ENCODE measurements at regions not wholly inside any gene's neighbourhood (a gene's known extent, or its start where the extent isn't known, plus 50 kb on each side); places are given as distances from the start of the nearest gene placed in this dataset.

DNA sequence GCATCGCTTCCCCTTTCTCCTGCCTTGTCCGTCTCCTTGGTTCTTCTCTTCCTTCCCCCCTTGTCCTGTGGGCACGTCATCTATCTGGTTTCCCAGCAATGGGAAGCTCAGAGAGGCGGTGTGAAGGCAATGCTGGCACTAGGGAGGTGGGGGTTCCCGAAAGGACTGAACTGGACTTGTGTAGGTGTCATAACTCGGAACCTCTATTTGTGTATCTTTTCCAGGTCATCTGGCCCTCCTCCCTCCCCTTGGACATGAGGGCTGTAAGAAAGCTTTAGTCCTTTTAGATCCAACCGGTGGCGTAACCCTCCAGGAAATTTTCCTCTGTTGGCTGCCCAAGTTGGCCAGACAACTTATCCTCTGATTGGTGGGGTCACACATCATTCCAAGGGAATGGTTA is 231.5 kb upstream of the TLE3 start:
- 79% methylated on average over 8 of the region's 8 CpGs for WGBS (ENCODE audit: insufficient coverage, insufficient replicate concordance, low lambda C conversion rate, missing lambda C conversion rate)
- no peak overlapping the region for H3K4me2 ChIP-seq (ENCODE audit: control insufficient read depth, insufficient read depth)
- no peaks in the 10 kb centered on the region for H4K20me1 ChIP-seq (ENCODE audit: control insufficient read depth, insufficient read depth)
- H3K9me3 ChIP-seq (replicated peaks; ENCODE audit: control insufficient read depth, insufficient read depth, low read length): no peaks in the 10 kb centered on the region; the same call in 1 of the 3 replicates
- CTCF ChIA-PET: no interaction called here
- H3K27me3 ChIP-seq (replicated peaks in 1 of 2; ENCODE audit: control insufficient read depth in 2 of 2, insufficient read depth in 2 of 2, low read length in 1 of 2): no peaks in the 10 kb centered on the region
- ATAC-seq (no peak), FAIRE-seq (no peak), DNase-seq (ENCODE audit: low read depth, low spot score) (no peak)
- no TSS peak for BruUV-seq (replicated peaks)
- in situ Hi-C loops (cut with MboI) (no loop called here), intact Hi-C loops (cut with micrococcal nuclease; ENCODE audit: unreplicated experiment) (no loop called here)
- H3K79me2 ChIP-seq (ENCODE audit: control insufficient read depth, insufficient read depth, low read length): no peaks in the 10 kb centered on the region
- SMC1A ChIA-PET (ENCODE audit: uncharacterized antibody, unreplicated experiment): interaction anchor here (1.3 kb wide), 1 partner anchor 15 kb away, joined by 3 read pairs; no protein-coding TSS in a partner anchor
- TF ChIP-seq POU2F2 (IDR thresholded peaks at IDR 0.05; ENCODE audit: borderline replicate concordance, low read depth, low read length): no peak
- no peak for TF ChIP-seq POLR2AphosphoS5 (IDR thresholded peaks at IDR 0.05; ENCODE audit: low read length)
- TF ChIP-seq, protein P1, sequence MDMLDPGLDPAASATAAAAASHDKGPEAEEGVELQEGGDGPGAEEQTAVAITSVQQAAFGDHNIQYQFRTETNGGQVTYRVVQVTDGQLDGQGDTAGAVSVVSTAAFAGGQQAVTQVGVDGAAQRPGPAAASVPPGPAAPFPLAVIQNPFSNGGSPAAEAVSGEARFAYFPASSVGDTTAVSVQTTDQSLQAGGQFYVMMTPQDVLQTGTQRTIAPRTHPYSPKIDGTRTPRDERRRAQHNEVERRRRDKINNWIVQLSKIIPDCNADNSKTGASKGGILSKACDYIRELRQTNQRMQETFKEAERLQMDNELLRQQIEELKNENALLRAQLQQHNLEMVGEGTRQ (IDR thresholded peaks at IDR 0.05; ENCODE audit: borderline replicate concordance, low read depth, low read length): no peak
- TF ChIP-seq, protein P2, sequence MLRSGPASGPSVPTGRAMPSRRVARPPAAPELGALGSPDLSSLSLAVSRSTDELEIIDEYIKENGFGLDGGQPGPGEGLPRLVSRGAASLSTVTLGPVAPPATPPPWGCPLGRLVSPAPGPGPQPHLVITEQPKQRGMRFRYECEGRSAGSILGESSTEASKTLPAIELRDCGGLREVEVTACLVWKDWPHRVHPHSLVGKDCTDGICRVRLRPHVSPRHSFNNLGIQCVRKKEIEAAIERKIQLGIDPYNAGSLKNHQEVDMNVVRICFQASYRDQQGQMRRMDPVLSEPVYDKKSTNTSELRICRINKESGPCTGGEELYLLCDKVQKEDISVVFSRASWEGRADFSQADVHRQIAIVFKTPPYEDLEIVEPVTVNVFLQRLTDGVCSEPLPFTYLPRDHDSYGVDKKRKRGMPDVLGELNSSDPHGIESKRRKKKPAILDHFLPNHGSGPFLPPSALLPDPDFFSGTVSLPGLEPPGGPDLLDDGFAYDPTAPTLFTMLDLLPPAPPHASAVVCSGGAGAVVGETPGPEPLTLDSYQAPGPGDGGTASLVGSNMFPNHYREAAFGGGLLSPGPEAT (IDR thresholded peaks at IDR 0.05; ENCODE audit: low read depth): no peak
- RAD21 ChIA-PET (ENCODE audit: unreplicated experiment): no interaction called here
- H3K4me1 ChIP-seq (ENCODE audit: control insufficient read depth, insufficient read depth, low read length): peaks cover 12% of the 10 kb centered on the region
- POLR2A ChIA-PET: no interaction called here
- no peak overlapping the region for H3K4me3 ChIP-seq
- no peaks in the 10 kb centered on the region for H3K36me3 ChIP-seq (ENCODE audit: control insufficient read depth in 2 of 2, insufficient read depth in 2 of 2, low read length in 1 of 2)
- H2AFZ ChIP-seq (ENCODE audit: control insufficient read depth, low read depth, low read length): no peak overlapping the region
- H3K27ac ChIP-seq (ENCODE audit: control insufficient read depth, insufficient read depth): no peak overlapping the region
- H3K9ac ChIP-seq (ENCODE audit: control insufficient read depth, insufficient read depth, low read length): no peak overlapping the region

DNA sequence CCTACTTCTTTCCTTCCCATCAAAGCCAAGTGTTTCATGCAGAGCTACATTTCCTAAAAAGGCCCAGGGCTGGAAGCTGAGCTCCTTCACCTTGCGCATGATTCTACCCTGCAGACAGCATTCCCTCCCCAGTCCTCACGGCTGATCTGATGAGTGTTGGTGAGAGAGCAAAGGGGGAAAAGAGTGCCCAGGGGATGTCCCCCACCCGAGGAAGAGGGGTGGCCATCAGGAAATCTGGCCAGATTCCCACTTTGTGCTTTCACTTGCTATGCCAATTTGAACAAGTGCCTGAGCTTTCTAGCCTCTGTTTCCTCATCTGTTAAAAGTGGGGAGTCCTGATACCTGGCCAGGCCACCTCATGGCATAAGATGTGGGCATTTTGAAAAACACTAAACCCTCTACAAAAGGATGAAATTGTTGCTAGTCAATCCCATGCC is 231.0 kb upstream of the TLE3 start:
- DNase-seq (ENCODE audit: low read depth, low spot score): no peak
- no TSS peak for BruUV-seq (replicated peaks)
- Histone ChIP-seq H4K20me1 (ENCODE audit: control insufficient read depth, insufficient read depth) (no peaks in the 10 kb centered on the region), H3K4me3 (no peak overlapping the region), H3K9ac (ENCODE audit: control insufficient read depth, insufficient read depth, low read length) (no peak overlapping the region), H3K27me3 (replicated peaks in 1 of 2; ENCODE audit: control insufficient read depth in 2 of 2, insufficient read depth in 2 of 2, low read length in 1 of 2) (no peaks in the 10 kb centered on the region), H3K36me3 (ENCODE audit: control insufficient read depth in 2 of 2, insufficient read depth in 2 of 2, low read length in 1 of 2) (no peaks in the 10 kb centered on the region), H3K4me1 (ENCODE audit: control insufficient read depth, insufficient read depth, low read length) (peaks cover 12% of the 10 kb centered on the region), H3K4me2 (ENCODE audit: control insufficient read depth, insufficient read depth) (no peak overlapping the region), H2AFZ (ENCODE audit: control insufficient read depth, low read depth, low read length) (no peak overlapping the region), H3K79me2 (ENCODE audit: control insufficient read depth, insufficient read depth, low read length) (no peaks in the 10 kb centered on the region), H3K27ac (ENCODE audit: control insufficient read depth, insufficient read depth) (no peak overlapping the region), H3K9me3 (replicated peaks; ENCODE audit: control insufficient read depth, insufficient read depth, low read length) (no peaks in the 10 kb centered on the region; the same call in 1 of the 3 replicates)
- POLR2A ChIA-PET: no interaction called here
- FAIRE-seq: no peak
- no peak for ATAC-seq
- SMC1A ChIA-PET (ENCODE audit: uncharacterized antibody, unreplicated experiment): interaction anchor here (0.6 to 1.3 kb wide), 2 partner anchors 15 to 35 kb away, joined by 3 read pairs; no protein-coding TSS in a partner anchor
- 63% methylated on average over 3 of the region's 3 CpGs for WGBS (ENCODE audit: insufficient coverage, insufficient replicate concordance, low lambda C conversion rate, missing lambda C conversion rate)
- intact Hi-C loops (cut with micrococcal nuclease; ENCODE audit: unreplicated experiment): no loop called here
- in situ Hi-C loops (cut with MboI): no loop called here
- CTCF ChIA-PET: no interaction called here
- RAD21 ChIA-PET (ENCODE audit: unreplicated experiment): no interaction called here
- TF ChIP-seq CEBPB (IDR thresholded peaks at IDR 0.05; ENCODE audit: borderline replicate concordance in 1 of 2, low read depth in 2 of 2, low read length in 2 of 2) (no peak), FOXK2 (IDR thresholded peaks at IDR 0.05) (no peak), ZNF384 (IDR thresholded peaks at IDR 0.05; ENCODE audit: borderline replicate concordance, low read depth, low read length) (no peak), YBX1 (IDR thresholded peaks at IDR 0.05) (no peak), KDM1A (IDR thresholded peaks at IDR 0.05; ENCODE audit: borderline replicate concordance) (no peak)
- TF ChIP-seq, protein P3, sequence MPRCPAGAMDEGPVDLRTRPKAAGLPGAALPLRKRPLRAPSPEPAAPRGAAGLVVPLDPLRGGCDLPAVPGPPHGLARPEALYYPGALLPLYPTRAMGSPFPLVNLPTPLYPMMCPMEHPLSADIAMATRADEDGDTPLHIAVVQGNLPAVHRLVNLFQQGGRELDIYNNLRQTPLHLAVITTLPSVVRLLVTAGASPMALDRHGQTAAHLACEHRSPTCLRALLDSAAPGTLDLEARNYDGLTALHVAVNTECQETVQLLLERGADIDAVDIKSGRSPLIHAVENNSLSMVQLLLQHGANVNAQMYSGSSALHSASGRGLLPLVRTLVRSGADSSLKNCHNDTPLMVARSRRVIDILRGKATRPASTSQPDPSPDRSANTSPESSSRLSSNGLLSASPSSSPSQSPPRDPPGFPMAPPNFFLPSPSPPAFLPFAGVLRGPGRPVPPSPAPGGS (IDR thresholded peaks at IDR 0.05; ENCODE audit: borderline replicate concordance, insufficient read depth, low read depth, low read length, poor library complexity, severe bottlenecking): no peak
- TF ChIP-seq, protein P4, sequence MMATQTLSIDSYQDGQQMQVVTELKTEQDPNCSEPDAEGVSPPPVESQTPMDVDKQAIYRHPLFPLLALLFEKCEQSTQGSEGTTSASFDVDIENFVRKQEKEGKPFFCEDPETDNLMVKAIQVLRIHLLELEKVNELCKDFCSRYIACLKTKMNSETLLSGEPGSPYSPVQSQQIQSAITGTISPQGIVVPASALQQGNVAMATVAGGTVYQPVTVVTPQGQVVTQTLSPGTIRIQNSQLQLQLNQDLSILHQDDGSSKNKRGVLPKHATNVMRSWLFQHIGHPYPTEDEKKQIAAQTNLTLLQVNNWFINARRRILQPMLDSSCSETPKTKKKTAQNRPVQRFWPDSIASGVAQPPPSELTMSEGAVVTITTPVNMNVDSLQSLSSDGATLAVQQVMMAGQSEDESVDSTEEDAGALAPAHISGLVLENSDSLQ (IDR thresholded peaks at IDR 0.05): no peak
- TF ChIP-seq, protein P5, sequence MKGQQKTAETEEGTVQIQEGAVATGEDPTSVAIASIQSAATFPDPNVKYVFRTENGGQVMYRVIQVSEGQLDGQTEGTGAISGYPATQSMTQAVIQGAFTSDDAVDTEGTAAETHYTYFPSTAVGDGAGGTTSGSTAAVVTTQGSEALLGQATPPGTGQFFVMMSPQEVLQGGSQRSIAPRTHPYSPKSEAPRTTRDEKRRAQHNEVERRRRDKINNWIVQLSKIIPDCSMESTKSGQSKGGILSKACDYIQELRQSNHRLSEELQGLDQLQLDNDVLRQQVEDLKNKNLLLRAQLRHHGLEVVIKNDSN (IDR thresholded peaks at IDR 0.05; ENCODE audit: borderline replicate concordance, extremely low read length, insufficient read depth, low read depth, low read length): no peak
